ENCODE measurements at regions not wholly inside any gene's neighbourhood (a gene's known extent, or its start where the extent isn't known, plus 50 kb on each side); places are given as distances from the start of the nearest gene placed in this dataset.

DNA sequence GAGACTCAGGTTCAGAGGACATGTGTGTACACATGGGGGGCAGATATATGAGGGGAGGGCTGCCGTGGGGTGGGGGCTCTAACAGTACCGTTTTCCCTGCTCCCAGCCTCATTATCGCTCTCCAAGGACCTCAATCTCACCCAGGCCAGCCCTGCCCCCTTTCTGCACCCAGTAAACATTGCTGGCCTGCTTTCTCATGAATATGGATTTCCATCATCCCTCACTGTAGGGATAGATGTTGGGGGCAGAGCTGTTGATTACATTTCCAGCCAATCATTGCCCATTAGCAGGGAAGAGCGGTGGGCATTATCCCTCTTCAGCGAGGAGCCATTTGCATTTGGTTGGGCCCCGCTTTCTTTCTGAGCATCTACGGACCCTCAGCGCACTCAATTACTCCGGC is 273.8 kb downstream of the RPS6KC1 start:
- no peaks in the 10 kb centered on the region for H3K4me1 ChIP-seq

DNA sequence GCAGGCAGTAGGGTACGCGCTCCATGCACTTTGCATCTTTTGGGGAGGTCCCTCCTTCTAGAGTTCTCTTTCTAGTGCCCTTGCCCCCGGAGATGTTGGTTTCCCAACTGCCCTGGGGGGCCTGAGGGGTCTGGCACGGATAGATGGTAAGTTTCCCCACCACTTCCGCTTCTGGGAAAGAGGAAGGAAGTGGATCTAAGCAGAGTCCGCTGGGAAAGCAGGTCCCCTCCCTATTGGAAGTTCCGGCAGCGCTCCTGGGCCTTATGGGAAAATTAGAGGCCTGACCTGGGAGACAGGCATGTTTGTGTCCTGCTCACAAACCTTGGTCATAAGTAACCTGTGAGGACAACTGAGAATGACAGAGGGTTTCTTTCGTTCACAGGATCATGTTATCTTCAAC is 274.4 kb downstream of the RPS6KC1 start:
- TF ChIP-seq POLR2A (IDR thresholded peaks at IDR 0.05) (no peak), POLR2AphosphoS5 (IDR thresholded peaks at IDR 0.05; ENCODE audit: insufficient read depth in 1 of 2, low read depth in 1 of 2) (no peak)
- TF ChIP-seq, protein P1, sequence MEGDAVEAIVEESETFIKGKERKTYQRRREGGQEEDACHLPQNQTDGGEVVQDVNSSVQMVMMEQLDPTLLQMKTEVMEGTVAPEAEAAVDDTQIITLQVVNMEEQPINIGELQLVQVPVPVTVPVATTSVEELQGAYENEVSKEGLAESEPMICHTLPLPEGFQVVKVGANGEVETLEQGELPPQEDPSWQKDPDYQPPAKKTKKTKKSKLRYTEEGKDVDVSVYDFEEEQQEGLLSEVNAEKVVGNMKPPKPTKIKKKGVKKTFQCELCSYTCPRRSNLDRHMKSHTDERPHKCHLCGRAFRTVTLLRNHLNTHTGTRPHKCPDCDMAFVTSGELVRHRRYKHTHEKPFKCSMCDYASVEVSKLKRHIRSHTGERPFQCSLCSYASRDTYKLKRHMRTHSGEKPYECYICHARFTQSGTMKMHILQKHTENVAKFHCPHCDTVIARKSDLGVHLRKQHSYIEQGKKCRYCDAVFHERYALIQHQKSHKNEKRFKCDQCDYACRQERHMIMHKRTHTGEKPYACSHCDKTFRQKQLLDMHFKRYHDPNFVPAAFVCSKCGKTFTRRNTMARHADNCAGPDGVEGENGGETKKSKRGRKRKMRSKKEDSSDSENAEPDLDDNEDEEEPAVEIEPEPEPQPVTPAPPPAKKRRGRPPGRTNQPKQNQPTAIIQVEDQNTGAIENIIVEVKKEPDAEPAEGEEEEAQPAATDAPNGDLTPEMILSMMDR (IDR thresholded peaks at IDR 0.05) = no peak
- H3K4me1 ChIP-seq = no peaks in the 10 kb centered on the region
- no peak overlapping the region for H3K4me3 ChIP-seq
- no peak for DNase-seq (ENCODE audit: extremely low spot score in 2 of 2)
- H3K27me3 ChIP-seq = no peaks in the 10 kb centered on the region
- intact Hi-C loops (cut with DNase I) = no loop called here
- H3K36me3 ChIP-seq = no peaks in the 10 kb centered on the region
- H3K9me3 ChIP-seq = no peaks in the 10 kb centered on the region
- no peak overlapping the region for H3K27ac ChIP-seq

More for the DNA sequence above, 273.8 kb downstream of the RPS6KC1 start:
- Histone ChIP-seq H3K9me3 (no peaks in the 10 kb centered on the region), H3K27me3 (no peaks in the 10 kb centered on the region), H3K36me3 (no peaks in the 10 kb centered on the region), H3K4me3 (no peak overlapping the region), H3K27ac (no peak overlapping the region)
- no peak for TF ChIP-seq POLR2A (IDR thresholded peaks at IDR 0.05)
- TF ChIP-seq POLR2AphosphoS5 (IDR thresholded peaks at IDR 0.05; ENCODE audit: insufficient read depth in 1 of 2, low read depth in 1 of 2) = no peak
- TF ChIP-seq, protein P1 (IDR thresholded peaks at IDR 0.05) = no peak
- intact Hi-C loops (cut with DNase I) = no loop called here
- no peak for DNase-seq (ENCODE audit: extremely low spot score in 2 of 2)

DNA sequence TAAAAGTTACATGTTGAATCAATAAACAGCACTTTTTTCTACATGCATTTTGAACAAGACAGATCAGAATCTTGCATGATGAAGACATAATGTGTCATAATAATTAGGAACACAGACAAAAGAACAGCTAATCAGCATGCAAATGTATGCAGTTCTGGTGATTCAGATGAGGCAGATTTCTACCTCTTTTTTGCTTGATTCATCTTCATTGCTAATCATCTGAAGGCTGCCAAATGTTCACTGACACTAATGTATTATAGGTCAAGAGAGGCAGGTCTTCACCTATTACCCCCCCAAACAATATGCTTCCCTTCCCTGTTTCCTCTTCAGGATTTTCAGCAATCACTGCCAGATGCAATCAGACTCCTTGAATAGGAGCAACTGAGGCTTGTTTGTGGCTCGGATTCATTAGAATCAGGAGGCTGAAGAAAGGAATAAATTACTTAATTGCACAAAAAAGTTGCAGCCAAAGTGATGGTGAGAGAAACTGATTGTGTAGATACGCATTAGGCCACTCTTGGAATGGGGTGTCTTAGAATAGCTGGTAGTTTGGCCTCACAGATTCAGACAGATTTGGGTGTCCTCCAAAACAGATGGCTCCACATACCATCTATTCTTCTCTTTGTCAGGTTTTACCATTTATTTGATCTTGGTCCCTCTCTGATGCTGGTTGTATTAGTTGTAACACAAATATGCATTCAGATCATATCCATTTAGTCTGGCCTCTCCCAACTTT is 275.4 kb downstream of the RPS6KC1 start:
- no peak overlapping the region for H3K4me3 ChIP-seq
- H3K36me3 ChIP-seq = no peaks in the 10 kb centered on the region
- H3K27ac ChIP-seq = no peak overlapping the region
- DNase-seq (ENCODE audit: extremely low spot score in 2 of 2) = no peak
- TF ChIP-seq, protein P1 (IDR thresholded peaks at IDR 0.05) = no peak
- no peak for TF ChIP-seq POLR2A (IDR thresholded peaks at IDR 0.05)
- TF ChIP-seq POLR2AphosphoS5 (IDR thresholded peaks at IDR 0.05; ENCODE audit: insufficient read depth in 1 of 2, low read depth in 1 of 2) = no peak
- no peaks in the 10 kb centered on the region for H3K27me3 ChIP-seq
- intact Hi-C loops (cut with DNase I) = no loop called here
- no peaks in the 10 kb centered on the region for H3K9me3 ChIP-seq
- no peaks in the 10 kb centered on the region for H3K4me1 ChIP-seq

DNA sequence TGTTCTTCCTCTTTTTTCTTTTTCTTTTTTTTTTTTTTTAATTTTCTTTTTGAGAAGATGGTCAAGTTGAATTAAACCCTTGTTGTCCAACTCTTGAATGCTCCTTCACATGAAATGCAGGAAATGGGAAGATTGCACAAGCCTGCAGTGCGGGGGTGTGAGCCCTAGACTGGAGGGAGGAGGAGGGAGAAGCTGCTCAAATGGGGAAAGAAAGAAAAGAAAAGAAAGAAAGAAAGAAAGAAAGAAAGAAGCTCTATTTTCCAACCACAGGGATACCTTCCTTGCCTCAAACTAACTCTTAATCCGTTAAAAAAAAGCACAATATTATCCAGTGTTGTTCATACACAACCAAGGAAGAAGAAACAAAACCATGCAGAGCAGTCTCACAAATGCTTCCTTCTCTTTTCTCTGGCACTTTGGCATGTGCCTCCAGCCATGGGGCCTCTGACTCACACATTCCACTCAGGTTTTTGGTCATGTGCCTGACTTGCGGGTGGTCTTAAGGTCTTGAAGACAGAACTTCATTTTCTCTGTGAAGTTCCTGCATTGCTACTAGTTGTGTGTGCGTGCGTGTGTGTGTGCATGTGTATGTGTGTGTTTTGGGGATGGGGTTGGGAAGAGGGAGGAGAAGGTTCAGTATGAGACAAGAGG is 276.1 kb downstream of the RPS6KC1 start:
- H3K27me3 ChIP-seq = no peaks in the 10 kb centered on the region
- H3K9me3 ChIP-seq = no peaks in the 10 kb centered on the region
- intact Hi-C loops (cut with DNase I) = no loop called here
- no peaks in the 10 kb centered on the region for H3K4me1 ChIP-seq
- no peak overlapping the region for H3K27ac ChIP-seq
- TF ChIP-seq, protein P1 (IDR thresholded peaks at IDR 0.05) = no peak
- TF ChIP-seq POLR2AphosphoS5 (IDR thresholded peaks at IDR 0.05; ENCODE audit: insufficient read depth in 1 of 2, low read depth in 1 of 2) = no peak
- no peak for TF ChIP-seq POLR2A (IDR thresholded peaks at IDR 0.05)
- DNase-seq (ENCODE audit: extremely low spot score in 2 of 2) = no peak
- H3K36me3 ChIP-seq = no peaks in the 10 kb centered on the region
- no peak overlapping the region for H3K4me3 ChIP-seq
